ENCODE measurements at regions not wholly inside any gene's neighbourhood (a gene's known extent, or its start where the extent isn't known, plus 50 kb on each side); places are given as distances from the start of the nearest gene placed in this dataset.

DNA sequence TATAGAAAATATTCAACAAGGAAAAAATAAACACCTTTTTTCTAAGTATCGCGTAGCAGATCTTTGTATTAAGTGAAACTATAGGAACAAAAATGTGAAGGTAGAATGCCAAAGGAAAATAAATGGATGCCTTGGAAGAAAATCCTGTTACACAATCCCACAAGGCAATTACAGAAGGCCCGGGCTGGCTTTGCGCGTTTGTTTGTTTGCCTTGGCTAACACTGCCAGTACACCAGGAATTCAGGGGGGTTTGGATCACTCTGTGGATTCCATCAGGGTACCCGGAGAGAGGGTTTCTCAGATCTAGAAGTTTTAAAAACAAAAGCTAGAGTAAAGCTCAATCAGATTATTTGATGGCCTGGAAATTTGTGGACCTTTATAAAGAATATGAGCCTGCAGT, 478.3 kb downstream of the FBXO15 start:
- no peaks in the 10 kb centered on the region for H3K4me1 Mint-ChIP-seq
- no peak overlapping the region for H3K4me3 Mint-ChIP-seq
- no peaks in the 10 kb centered on the region for H3K27me3 Mint-ChIP-seq (ENCODE audit: insufficient read depth)
- H3K9me3 Mint-ChIP-seq, result no peaks in the 10 kb centered on the region
- DNase-seq, result no peak
- 94 to 100% methylated on average over 4 to 6 of the region's 6 CpGs for WGBS, 2 experiments (ENCODE audit: insufficient coverage in 1 of 2, insufficient read length in 1 of 2)
- Histone ChIP-seq H3K9ac (ENCODE audit: extremely low read depth, low read length, poor library complexity, severe bottlenecking) (no peak overlapping the region), H3K27ac (ENCODE audit: low read depth, low read length) (no peak overlapping the region), H3K27me3 (ENCODE audit: control insufficient read depth, insufficient read depth, low read length, poor library complexity, severe bottlenecking) (no peaks in the 10 kb centered on the region), H3K4me3 (ENCODE audit: low read length) (no peak overlapping the region), H3K9me3 (ENCODE audit: control insufficient read depth, low read length) (no peaks in the 10 kb centered on the region), H3K4me1 (ENCODE audit: control insufficient read depth, insufficient read depth, low read length) (no peaks in the 10 kb centered on the region), H3K36me3 (ENCODE audit: control insufficient read depth, insufficient read depth, low read length) (no peaks in the 10 kb centered on the region)
- no peak overlapping the region for H3K27ac Mint-ChIP-seq
- TF ChIP-seq, protein P1, sequence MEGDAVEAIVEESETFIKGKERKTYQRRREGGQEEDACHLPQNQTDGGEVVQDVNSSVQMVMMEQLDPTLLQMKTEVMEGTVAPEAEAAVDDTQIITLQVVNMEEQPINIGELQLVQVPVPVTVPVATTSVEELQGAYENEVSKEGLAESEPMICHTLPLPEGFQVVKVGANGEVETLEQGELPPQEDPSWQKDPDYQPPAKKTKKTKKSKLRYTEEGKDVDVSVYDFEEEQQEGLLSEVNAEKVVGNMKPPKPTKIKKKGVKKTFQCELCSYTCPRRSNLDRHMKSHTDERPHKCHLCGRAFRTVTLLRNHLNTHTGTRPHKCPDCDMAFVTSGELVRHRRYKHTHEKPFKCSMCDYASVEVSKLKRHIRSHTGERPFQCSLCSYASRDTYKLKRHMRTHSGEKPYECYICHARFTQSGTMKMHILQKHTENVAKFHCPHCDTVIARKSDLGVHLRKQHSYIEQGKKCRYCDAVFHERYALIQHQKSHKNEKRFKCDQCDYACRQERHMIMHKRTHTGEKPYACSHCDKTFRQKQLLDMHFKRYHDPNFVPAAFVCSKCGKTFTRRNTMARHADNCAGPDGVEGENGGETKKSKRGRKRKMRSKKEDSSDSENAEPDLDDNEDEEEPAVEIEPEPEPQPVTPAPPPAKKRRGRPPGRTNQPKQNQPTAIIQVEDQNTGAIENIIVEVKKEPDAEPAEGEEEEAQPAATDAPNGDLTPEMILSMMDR (conservative IDR thresholded peaks at IDR 0.05), result no peak
- H3K36me3 Mint-ChIP-seq (ENCODE audit: low read depth), result no peaks in the 10 kb centered on the region

DNA sequence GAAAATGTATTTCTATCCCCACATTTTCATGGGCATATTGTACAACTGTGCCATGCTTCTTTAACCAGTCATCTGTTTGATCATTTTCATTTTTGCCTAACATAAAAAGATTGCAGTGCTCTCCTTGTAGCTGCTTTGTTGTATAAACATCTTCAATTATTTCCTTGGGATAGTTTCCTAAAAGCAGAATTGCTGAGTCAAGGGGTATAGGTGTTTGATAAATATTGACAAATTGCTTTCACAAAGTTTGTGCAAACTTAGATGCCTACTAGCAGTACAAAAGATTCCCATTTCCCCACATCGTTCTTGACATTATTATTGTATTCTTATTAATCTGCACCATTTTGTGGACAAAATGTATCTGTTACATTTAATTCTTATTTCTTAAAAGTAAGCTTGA, 479.6 kb downstream of the FBXO15 start:
- Mint-ChIP-seq H3K9me3 (no peaks in the 10 kb centered on the region), H3K4me1 (no peaks in the 10 kb centered on the region), H3K36me3 (ENCODE audit: low read depth) (no peaks in the 10 kb centered on the region), H3K27me3 (ENCODE audit: insufficient read depth) (no peaks in the 10 kb centered on the region), H3K27ac (no peak overlapping the region), H3K4me3 (no peak overlapping the region)
- Histone ChIP-seq H3K36me3 (ENCODE audit: control insufficient read depth, insufficient read depth, low read length) (no peaks in the 10 kb centered on the region), H3K4me3 (ENCODE audit: low read length) (no peak overlapping the region), H3K4me1 (ENCODE audit: control insufficient read depth, insufficient read depth, low read length) (no peaks in the 10 kb centered on the region), H3K27me3 (ENCODE audit: control insufficient read depth, insufficient read depth, low read length, poor library complexity, severe bottlenecking) (no peaks in the 10 kb centered on the region), H3K27ac (ENCODE audit: low read depth, low read length) (no peak overlapping the region), H3K9ac (ENCODE audit: extremely low read depth, low read length, poor library complexity, severe bottlenecking) (no peak overlapping the region), H3K9me3 (ENCODE audit: control insufficient read depth, low read length) (no peaks in the 10 kb centered on the region)
- TF ChIP-seq, protein P1 (conservative IDR thresholded peaks at IDR 0.05), result no peak
- WGBS, 2 experiments (ENCODE audit: insufficient coverage in 1 of 2, insufficient read length in 1 of 2), result no CpG with 5 or more reads among the region's 1 CpG
- no peak for DNase-seq

DNA sequence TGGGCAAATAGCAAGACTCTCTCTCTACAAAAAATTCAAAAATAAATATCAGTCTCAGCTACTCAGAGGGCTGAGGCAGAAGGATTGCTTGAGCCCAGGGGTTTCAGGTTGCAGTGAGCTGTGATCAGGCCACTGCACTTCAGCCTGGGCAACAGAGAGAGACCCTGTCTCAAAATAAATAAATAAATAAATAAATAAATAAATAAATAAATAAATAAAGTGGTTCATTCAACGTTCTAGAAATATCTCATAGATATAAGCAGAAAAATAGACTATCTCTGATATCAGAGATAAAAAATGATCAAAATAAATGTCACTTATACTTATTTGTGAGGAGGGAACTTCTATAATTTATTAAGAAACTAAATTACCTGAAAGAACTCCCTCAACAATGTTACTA, 480.9 kb downstream of the FBXO15 start:
- WGBS, 2 experiments (ENCODE audit: insufficient coverage in 1 of 2, insufficient read length in 1 of 2), result no CpG with 5 or more reads among the region's 1 CpG
- H3K9ac ChIP-seq (ENCODE audit: extremely low read depth, low read length, poor library complexity, severe bottlenecking), result no peak overlapping the region
- no peaks in the 10 kb centered on the region for H3K9me3 Mint-ChIP-seq
- no peak overlapping the region for H3K27ac ChIP-seq (ENCODE audit: low read depth, low read length)
- TF ChIP-seq, protein P1 (conservative IDR thresholded peaks at IDR 0.05), result no peak
- no peak overlapping the region for H3K4me3 Mint-ChIP-seq
- DNase-seq, result no peak
- no peaks in the 10 kb centered on the region for H3K27me3 ChIP-seq (ENCODE audit: control insufficient read depth, insufficient read depth, low read length, poor library complexity, severe bottlenecking)
- H3K4me3 ChIP-seq (ENCODE audit: low read length), result no peak overlapping the region
- no peaks in the 10 kb centered on the region for H3K4me1 ChIP-seq (ENCODE audit: control insufficient read depth, insufficient read depth, low read length)
- H3K36me3 ChIP-seq (ENCODE audit: control insufficient read depth, insufficient read depth, low read length), result no peaks in the 10 kb centered on the region
- H3K9me3 ChIP-seq (ENCODE audit: control insufficient read depth, low read length), result no peaks in the 10 kb centered on the region
- no peaks in the 10 kb centered on the region for H3K4me1 Mint-ChIP-seq
- H3K36me3 Mint-ChIP-seq (ENCODE audit: low read depth), result no peaks in the 10 kb centered on the region
- H3K27me3 Mint-ChIP-seq (ENCODE audit: insufficient read depth), result no peaks in the 10 kb centered on the region
- no peak overlapping the region for H3K27ac Mint-ChIP-seq
